ENCODE measurements at regions not wholly inside any gene's neighbourhood (a gene's known extent, or its start where the extent isn't known, plus 50 kb on each side); places are given as distances from the start of the nearest gene placed in this dataset.

DNA sequence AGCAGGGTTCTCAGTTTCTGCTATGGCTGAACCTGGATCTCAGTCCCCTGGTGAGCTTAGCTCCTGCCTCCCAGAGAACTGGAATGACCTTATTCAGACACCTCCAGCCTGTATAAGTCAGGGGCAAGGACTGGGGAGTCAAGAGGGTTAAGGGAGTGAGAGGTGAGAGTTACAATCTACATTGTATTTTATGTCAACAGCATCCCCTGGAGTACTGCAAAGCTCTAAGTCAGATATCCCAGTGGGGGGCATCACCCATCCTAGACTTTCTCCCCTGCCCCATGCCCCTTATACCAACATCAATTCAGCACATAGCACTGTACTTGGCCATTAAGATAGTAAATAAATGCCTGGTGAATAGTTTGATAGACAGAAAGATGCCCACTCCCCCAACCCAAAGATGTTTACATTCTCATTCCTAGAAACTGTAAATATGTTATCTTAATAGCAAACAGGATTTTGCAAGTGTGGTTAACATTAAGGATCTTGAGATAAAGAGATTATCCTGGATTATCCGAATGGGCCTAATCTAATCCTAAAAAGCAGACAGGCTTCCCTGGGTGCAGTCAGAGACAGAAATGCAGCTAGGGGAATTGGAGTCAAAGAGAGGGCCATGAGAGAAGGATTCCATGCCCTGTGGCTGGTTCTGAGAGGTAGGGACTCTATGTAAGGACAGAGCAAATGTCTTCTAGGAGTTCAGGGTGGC lies 132.3 kb upstream of the RASGRP1 start:
- no peak for DNase-seq

DNA sequence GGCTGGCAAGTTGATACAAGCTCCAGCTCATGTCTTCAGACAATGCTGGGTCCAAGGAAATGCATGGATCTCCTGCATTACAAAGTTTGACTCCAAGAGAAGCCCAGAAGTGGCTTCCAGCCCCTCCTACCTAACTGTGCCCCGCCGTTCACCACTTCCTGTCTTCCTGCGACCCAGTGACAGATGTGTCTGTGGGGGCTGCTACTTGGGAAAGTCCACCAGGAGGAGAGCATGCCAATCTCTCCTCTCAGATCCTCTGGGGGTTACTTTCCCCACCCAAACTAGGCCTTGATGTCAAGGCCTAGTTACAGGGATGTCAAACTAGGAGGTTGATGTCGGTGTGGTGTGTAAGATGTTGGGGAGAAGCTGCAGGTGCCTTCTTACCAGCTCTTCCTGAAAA lies 133.6 kb upstream of the RASGRP1 start:
- no peak for DNase-seq

DNA sequence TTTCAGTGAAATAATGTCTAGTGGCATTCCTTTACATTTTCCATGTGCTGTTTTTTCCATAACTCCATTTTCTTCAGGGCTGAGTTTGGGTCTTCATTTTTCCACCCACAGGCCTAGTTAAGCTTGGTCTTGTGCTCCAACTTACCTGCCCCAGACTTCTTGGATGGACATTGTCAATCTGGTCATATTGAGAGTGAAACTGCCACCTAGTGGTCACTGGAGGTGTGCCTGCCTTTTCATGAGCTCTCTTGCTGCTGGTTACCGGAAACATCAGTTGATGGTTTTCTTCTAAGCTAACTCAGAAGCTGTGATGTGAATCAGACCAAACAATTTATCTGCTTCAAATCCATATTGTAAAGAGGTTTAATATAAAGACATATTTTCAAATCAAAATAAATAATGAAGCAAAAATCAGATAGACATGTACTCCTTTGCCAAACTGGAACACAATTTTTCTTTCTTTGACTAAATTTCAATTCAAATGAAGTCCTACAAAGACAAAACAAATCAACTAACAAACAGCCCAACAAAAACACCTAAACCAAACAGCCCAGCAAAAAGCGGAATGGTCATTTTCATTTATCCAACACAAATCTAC lies 135.1 kb upstream of the RASGRP1 start:
- DNase-seq: peak; percentile 67

DNA sequence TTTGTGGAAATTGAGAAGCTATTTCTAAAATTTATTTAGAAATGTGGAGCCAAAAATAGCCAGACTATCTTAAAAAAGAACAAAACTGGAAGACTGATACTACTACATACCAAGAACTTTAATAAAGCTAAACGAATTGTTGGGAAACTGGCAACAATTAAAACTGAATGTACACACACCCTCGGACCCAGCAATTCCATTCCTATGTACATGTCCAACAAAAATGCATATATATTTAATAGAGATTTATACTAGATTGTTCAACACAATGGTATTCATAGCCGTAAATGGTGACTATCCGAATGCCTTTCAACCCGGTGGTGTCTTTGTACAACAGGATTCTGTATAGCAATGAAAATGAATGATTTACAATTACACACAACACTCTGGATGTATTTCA lies 136.5 kb upstream of the RASGRP1 start:
- no peak for DNase-seq

DNA sequence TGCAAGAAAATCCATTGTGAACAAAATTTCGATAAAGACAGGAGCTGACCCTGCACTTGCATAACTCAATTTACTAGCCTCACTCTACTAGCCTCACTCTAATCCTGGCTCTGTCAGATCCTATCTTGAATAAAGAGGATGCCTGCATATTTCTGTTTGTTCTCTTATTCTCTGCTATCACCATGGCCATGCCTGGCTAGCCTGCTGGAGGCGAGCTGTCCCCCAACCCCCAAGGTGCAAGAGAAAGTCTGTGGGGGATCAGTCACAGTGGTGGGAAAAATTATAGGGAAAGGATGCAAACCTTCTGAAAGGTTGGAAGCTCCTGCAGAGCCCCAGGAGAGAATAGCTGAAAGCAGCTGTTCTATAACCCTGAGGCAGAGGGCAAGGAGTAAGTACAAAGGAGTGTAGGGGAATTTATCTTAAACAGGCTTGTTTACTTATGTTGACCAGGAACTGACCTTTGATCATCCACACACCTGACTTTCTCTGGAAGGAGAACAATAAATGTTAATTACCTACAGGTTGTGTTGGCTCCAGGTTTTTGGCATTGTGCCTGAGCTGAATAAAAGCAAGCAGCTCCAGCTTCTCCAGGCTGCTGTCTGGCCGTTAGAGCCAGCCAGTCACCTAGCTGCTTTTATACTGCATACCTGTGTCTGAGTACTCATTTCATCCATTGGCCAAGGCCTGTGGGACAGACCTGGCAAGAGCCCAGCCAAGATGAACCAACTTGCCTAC lies 137.7 kb upstream of the RASGRP1 start:
- no peak for DNase-seq

DNA sequence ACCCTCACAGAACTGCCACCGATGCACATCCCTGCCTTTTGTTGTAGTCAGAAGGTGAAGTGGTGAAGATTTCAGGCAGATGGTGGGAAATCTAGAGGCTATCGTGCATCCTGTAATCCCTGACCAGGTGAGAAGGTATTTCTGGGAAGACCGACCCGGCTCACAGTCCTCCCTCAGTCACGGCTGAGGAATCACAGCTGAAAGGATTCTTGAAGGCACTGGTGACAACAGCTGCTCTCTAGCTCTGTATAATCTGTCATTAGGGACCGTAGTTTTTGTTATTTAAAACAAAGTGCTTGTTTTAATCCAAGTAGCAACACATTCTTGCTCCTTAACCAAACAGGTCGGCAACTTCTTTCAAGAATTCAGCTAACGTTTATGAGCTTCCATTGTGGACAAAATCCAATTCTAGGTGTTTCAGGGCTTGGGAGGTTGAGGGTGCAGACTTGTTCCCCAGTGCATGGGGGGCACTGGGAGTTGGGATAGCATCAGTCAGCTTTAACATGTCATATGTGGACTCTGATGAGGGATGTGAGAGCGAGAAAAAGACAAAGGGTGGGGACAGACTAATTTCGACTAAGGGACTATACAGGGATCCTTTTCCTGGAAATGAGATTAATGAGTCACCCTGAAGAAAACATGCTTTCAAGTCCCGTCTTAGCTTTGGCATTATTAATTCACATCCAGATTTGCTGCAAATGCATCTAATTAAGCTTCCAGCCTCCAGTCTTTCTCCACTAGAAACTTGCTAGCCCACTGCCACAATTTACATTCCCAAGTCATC lies 141.0 kb upstream of the RASGRP1 start:
- no peak for DNase-seq

DNA sequence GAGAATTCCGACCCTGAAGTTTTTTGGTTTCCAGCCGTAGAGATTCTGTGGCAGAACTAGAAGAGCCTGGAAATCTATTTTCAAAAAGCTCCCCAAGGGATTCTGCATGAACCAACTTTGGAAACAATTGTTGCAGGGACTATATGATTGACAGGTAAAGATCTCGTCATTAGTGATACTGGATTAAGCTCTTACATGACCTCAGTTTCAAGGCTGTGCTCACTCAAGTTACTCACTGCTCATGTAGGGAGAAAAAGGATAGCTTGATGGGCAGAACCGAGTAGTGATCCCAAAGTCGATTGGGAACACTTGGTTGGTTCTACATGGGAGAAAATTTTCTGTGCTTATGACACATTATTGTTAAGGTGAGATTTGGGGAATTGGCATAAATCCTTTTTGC lies 142.3 kb upstream of the RASGRP1 start:
- DNase-seq: no peak

DNA sequence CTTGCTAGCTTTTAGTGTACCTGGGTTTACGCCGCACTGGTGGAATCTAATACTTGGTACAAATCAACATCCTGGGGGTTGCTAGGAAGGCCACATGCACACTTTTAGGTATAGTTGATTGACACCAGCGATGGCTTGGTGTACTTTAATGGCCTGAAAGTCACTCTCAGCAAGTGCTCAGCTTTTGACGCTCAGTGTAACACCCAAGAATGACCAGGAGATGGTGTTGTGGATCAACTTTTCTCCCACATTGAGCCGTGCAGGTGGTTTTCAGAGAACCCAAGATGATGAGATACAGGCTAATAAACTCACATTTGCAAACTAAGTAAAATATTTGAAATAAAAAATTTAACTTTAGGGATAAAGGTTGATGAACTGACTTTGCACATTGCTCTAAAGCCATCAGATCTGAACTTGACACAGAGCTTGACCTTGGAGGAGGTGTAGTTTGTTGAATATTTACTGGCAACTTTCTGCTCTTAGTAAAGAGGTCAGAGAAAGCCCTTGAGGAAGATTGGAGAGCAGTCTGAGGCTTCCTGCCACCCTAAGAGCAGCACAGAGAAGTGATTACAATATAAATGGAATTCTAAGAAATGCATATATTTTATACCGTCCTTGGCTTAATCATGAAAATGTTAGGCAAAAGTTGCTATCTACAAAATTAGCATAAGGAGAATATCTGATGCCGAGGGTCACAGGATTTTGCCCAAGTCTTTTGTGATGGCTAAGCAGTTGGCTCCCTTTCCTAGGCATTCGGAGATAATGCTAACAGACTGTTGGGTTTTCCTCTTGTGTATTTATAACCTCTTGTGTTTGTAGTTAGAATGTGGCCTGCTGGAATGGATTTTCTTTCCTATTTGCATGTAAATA lies 143.4 kb upstream of the RASGRP1 start:
- DNase-seq: peak; percentile 36

DNA sequence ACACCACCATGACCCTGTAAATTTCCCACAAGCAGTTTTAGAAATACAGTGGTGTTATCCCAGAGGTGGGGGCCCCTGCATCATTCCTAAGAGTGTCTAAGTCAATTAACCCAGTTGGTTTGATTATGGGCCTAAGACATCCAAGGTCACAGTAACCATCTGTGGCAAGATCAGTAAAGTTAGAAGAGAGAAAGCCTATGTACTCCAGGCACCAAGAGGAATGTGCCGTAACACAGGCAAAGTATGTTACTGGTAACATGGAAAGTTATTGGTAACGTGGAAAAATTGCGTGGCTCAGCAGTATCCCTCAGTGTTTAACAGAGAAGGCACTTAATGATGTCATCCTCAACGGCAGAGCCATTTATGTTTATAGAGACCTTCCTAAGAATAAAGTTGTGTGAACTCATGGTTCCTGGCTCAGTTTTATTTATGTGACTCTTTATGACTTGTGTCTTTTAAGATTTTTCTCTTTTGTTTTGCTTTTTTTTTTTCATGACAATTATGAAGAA lies 144.1 kb upstream of the RASGRP1 start:
- DNase-seq: no peak

DNA sequence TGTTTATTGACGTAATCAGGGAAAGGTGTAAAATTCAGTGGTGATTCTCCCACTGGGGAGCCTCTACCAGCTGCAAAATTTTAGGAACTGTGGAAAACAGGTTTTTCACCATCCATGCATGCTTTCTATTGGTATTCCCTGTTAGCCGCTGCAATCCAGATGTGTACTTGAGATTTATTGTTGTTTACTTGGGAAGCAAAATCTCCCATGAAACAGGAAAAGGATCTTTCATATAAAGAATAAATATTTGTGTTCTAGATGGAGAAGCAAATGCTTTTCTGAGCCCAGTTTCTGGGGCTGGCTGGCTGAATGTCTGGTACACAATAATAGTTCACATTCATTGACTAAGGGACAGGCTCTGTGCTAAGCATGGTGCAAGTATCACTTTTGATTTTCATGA lies 144.6 kb upstream of the RASGRP1 start:
- DNase-seq: no peak

DNA sequence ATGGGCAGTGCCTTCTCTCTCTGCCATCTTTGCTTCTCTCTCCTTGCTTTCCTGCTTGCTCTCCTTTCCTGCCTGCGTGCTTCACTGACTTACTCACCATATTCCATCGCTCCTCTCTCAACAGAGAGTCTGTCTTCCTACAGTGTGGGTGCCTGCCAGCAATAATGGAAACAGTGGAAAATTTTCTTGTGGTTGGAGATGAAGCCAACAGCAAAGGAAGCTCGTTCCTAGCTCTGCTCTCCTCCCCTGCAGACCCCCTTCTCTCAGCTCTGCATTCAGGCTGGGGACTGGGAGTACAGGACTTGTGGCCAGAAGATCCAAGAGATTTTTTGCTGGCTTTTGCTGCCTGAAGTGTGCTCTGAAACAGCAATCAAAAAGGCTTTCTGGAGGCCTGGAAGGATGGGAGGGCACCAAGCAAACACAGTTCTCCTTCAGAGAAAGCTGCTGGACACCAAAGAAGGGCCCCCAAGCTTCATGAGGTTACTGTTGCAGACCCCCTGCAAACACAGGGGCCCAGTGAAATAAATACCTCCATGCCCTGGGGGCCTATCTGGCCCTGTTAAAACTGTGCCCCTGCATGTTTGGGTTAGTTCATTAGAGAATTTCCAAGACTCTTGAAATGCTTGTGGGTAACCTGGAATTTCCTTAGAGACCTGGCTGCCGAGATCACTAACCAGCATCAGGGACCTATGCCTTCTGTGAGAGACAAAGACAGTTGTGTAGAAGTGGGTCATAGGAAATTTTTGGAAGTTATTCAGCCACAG lies 149.9 kb upstream of the RASGRP1 start:
- no peak for DNase-seq

DNA sequence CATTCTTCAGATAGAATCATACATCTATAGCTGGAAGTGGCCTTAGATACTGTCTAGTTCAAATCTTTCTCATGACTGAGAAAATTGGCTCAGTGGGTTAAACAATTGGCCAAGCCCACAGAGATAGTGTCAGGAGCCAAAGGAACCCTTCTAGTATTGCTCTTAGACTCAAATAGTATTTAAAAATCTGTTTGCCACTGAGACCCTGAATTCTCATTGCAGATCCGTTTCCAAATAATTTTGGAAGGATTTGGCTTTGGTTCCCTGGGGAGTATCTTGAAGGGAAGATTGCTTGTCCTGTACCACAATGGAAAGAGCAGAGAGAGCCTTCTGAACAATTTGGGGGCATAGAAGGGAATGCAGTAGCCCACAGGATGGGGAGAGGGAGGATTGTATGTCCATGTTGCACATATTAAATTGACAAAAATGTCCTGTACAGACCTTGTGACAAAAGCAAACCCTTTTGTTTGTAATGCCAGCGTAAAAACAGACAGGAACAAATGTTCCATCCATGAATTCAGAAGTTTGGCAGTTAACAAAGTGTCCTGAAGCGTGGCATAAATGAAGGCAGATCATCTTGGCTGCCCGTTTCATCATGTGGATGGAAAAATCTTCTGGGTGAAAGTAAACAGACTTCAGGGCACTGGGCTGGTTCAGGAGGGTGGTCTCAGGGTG lies 156.4 kb upstream of the RASGRP1 start:
- DNase-seq: no peak

DNA sequence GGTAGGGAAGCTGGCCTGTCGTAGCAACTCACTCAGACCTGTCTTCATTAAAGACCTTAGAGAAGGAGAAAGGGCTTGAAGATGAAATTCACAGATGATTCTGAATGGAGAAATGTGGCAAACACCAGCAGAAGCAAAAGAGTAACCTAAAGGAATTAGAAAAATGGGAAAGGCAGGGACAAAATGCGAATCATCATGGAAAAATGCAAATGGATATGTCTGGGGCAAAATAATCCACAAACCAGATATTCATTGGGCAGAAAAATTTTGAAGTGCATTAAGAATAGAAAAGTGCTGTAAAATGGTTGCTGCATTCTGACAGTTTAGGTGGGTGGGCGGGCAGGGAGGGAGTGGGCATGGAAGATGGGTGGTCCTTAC lies 156.9 kb upstream of the RASGRP1 start:
- no peak for DNase-seq

DNA sequence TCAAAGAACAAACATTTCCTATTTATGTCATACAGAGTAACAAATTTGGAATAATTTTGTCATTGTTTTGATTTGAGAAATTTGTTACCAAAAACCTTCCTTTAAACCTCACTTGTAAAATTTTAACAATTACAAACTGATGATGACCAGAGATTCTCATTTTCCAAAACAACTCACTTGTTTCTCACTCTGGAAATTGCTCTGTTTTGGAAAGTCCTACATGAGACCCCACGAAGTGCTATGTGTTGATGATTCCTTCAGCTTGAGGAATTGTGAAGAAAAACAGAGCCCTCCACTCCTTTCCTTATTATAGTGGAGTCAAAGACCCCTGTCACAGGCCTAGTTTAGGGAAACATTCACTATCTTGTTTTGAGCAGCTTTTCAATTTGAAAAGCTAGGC lies 157.6 kb upstream of the RASGRP1 start:
- DNase-seq: no peak

DNA sequence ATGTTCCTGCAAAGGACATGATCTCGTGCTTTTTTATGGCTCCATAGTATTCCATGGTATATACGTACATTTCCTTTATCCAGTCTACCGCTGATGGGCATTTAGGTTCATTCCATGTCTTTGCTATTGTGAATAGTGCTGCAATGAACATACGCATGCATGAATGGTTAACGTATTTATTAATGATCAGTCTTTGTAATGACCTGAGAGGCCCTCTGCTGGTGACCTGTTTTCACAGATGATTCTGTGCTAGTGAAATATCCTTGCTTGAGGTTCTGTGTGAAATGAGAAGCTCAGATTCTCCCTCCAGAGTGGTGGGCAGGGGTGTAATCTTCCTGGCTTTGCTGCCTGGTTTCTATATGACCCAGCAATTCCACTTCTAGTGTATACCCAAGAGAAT lies 160.2 kb upstream of the RASGRP1 start:
- no peak for DNase-seq

DNA sequence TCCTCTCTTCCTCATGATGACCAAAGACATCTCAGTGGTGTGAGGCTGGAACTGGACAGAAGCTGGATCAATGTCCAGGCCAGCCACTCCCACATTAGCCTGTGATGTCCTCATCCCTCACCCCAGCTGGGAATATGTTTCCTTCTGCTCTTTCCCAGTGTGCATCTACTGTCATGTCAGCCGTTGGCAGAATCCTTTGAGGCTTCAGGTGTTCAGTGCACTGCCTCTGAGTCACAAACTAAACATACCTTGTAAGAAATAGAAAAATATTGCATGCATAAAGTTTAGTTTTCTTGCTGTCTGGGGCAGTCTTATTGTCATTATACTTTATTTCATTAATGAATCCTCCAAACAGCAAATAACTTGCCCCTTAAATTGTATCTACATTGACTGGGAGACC lies 161.6 kb upstream of the RASGRP1 start:
- DNase-seq: no peak

DNA sequence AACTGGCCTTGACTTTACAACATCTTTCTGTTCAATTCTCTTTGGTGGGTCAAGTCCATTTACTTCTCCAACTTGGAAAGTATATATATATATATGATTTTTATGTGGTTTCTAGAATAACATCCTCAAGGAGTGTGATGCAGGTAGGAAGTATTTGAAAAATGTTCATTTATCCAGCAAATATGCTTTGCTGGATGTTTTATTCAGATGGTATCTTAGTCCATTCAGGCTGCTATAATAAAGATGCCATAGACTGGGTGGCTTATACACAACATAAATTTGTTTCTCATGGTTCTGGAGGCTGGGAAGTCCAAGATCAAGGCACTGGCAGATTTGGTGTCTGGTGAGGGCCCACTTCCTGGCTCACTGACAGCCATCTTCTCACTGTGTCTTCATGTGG lies 168.7 kb upstream of the RASGRP1 start:
- no peak for DNase-seq

DNA sequence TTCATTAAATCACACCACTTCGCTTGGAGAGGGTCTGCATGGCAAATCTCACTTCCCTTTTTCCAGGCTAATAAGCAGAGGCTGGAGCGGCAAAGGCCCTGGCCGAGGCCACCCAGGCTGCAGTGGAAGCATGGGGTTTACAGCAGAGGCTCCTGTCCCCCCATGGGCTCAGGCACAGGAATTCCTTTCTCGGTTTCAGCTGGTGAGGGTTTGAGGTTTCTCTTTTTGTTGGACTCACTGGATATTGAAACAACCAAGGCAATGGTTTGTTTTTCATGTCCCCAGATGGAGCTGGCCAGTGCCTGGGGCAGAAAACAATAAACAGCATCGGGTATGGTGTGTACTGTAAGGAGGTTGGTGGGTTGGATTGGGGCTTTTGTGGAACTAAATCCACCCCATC lies 175.6 kb upstream of the RASGRP1 start:
- DNase-seq: no peak

DNA sequence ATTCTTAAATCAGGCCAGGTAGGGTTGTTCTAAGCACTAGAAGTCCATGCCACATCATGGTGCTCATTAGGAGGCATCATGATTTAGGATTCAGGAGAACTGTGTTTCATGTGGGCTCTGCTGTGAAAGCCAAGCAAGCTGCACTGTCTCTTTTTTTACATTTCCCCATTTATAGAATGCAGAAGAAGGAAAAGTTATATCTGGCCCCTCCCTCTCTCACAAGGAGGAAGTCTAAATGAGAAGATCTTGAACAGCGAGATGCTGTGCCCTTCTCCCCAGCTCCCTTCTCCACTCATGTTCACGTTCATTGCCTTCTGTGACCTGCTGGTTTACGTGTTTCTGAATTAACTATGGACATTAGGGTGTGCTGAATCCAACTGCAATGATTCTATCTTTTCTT lies 178.5 kb upstream of the RASGRP1 start:
- DNase-seq: no peak

DNA sequence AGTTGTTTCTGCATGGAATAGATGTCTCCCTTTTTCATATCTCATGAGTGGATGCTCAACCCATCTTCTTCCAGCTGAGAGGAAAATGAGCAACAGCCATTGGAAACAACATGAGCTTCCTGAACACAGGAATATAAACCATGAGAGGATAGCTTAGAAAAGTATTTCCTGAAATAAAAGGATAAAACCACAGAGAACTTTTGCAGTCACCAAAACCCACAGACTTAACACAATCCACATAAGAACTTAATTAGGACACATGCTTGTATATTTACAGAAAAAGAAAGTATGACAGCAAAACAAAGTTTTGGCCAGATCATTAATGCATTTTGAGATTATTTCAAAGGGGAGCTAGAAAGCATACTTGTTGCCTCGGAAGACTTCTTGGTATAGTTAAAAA lies 180.5 kb upstream of the RASGRP1 start:
- no peak for DNase-seq

DNA sequence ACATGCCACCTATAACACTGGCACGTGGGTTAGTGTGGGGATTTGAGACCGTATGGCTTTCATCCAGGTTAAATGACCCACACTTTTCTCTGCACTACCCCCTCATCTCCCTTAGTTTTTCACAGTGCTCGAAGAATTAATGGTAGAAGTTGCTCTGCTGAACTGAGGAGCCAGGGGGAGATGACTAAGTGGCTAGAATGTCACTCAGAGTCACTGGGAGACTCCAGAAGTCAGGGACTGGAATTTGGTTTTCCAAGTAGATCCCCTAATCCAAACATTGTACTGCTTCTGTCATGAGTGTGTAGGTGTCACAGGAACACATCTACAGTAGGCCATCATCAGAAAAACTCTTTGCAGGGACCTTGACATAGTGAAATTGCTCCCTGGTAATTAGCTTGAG lies 181.0 kb upstream of the RASGRP1 start:
- DNase-seq: no peak

All from central memory CD4-positive, alpha-beta T cell (primary cell).